ENCODE measurements at regions not wholly inside any gene's neighbourhood (a gene's known extent, or its start where the extent isn't known, plus 50 kb on each side); places are given as distances from the start of the nearest gene placed in this dataset.
A peak's percentile ranks its signal among the peaks of the same experiment; 100 is the strongest.

DNA sequence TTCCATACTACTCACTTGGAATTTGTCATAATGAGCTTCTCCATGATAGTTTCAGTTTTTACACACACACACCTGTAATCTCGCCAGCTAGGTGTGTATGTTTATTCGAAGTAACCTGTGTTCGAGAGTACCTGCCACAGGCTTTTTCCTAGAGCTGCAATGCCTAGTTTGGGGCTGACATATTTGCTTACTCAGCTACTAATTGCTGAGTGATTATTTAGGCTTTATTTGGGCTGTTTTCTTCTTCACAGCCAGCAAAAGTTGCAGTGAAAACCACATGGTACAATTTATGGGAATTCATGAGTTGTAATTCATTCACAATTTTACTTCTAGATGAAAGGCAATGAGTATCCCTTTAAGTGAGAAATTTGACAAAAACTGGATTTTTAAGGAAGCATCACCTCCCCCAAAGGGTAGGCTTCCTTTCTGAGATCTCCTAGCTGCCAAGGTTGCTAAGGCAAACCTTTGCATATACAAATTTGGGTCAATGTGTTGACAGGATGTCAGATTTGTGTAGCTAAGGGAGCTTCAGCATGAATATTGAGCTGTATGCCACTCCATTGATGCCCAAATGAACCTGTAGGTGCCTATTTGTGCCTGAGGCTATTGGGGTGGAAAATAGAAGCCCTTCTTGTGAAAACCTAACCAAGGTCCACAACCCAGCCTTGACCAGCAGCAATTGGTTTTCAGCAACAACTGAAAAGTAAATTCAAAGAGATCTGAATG, 108.7 kb upstream of the OTX2 start:
- no peak for DNase-seq

GRCh38 chr14:56905282-56905681, 95.0 kb upstream of the OTX2 start:
- DNase-seq = no peak

DNA sequence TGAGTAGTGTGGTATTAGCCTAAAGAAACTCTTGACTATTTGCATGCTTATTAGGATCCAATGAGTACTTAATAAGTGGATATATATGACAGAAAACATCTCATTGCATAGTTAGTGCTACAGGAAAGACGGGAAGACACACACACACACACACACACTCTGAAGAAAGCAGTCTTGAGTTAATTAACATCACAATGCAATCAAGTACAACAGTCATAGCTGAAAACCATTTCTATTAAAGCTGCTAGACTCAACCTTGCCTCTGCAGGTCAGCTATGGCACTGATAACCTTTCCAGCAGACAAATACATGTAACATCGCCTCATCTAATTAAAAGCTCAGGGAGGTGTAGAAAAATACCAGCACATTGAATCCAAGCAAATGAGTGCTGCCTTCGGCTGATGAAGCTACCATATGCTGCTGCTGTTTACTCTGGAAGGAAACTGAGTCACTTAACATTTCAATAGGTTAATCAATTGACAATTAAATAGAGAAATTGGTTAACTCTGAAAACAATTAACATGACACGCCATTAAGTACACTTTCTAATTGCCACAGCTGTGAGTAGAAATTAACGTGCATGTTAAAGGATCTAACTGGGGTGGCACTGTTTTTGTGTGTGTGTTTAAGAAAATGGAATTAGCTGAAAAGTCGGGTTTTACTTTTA, 93.2 kb upstream of the OTX2 start:
- DNase-seq = no peak

GRCh38 chr14:56902385-56902784, 92.1 kb upstream of the OTX2 start:
- no peak for DNase-seq

DNA sequence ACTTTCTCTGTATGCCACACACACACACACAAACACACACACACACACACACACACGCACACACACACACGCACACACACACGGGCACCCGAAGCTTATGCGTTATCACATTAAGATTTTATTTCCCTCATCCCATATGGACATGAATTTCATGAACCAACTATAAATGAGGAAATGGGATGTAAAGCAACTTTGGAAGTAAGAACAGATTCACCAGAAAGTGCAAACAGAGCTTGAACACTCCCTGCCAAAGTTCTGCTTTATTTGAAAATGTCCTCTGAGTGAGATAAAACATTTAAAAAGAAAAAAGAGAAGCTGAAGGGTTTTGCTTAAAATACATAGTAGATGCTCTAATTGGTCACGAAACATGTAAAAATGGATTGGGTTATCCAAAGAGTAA, 90.4 kb upstream of the OTX2 start:
- no peak for DNase-seq

DNA sequence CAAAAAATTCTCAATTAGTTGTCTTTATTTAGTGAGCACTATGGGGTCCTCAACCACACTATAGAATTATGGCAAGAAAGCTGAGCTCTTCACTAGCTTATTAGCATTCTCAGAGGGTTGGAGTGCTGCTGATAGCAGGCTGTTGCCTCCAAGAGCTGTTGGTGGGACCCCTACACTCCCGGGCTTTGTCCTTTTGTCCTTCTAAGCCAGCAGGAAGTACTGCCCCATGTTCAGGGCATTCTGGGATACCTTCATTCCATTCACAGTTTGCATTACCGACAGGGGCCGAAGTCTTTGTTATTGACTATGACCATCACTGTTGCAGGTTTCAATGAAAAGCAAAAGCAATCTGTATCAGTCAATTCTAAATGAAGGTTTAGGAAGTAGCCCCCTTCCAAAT, 89.5 kb upstream of the OTX2 start:
- no peak for DNase-seq

- no peak for DNase-seq
Observed at GRCh38 chr14:56896922-56897321, 86.6 kb upstream of the OTX2 start.

DNA sequence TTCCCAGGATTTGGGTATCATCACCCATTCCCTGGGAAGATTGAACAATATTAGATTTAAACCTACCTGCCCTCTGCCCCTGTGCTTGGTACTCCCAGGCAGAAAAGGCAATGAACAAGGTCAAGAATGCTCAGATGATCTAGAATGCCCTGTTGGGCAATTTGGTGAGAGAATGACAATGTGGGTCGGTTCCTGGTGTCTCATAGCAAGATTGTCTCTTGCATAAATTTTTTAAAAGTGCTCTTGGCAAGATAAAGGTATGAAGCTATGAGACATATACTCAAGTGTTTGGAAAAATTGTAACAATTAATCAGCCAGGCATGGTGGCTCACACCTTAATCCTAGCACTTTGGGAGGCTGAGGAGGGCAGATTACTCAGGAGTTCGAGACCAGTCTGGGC, 86.0 kb upstream of the OTX2 start:
- DNase-seq = no peak

- DNase-seq = no peak
Observed at GRCh38 chr14:56895154-56895553, 84.9 kb upstream of the OTX2 start.

- no peak for DNase-seq
Observed at GRCh38 chr14:56894591-56894991, 84.3 kb upstream of the OTX2 start.

DNA sequence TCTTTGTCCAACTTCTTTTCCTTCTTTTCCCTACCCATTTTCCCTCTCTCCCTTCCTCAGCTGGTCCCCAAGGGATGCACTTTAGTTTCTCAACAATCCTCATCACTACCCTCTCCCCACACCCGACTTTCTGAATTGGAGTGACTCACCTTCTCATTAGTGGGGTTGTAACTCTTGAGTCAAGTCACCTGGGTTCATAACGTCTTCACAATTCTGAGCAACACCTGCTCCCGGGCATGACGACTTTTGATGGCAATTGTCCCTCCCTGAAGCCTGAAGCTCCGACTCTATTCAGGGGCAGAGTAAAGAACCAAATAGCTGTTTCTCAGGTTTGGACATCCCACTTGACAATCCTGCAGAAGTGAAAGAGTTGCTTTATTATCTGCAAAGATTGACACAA, 82.7 kb upstream of the OTX2 start:
- no peak for DNase-seq

DNA sequence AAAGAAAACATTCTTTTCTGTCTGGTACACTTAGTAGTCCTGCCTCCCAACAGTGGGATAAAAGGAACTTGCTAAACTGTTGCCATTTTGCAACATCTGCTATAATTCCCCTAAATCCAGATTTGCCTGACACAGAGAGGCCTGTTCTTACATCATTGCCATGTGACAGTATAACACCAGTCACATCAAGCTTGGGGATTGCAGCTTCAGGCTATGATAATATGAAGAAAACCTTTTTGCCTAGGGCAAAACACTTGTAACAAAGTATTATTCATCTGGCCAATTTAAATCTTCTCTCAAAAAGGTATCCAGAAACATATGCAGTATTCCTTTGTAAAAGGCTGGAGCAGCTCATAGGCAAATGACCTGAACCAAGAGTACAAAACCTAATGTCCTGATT, 80.9 kb upstream of the OTX2 start:
- DNase-seq = no peak

GRCh38 chr14:56889705-56890104, 79.4 kb upstream of the OTX2 start:
- DNase-seq = no peak

DNA sequence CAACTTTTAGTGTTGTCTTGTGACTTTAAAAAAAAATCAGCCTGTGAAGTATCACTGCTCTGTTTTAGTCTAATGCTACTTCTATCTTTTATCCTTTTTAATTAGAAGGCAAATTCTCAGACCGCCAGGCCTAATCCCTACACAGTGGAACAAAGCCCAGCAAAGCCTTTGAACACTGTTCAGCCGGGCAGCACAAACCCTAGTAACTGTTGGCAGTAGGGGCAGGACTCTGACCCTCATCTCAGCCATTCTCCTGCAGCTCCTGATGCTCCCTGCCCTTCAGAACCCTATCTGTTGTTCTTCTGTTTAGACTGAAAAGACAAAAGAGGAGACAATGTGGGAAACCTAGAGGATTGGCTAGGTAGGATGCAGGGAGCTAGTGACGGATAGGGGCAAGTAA, 78.0 kb upstream of the OTX2 start:
- DNase-seq = no peak

- peak; percentile 2 to 8 for DNase-seq
Observed at GRCh38 chr14:56887216-56887615, 76.9 kb upstream of the OTX2 start.

GRCh38 chr14:56886471-56887062, 76.3 kb upstream of the OTX2 start:
- DNase-seq = no peak

DNA sequence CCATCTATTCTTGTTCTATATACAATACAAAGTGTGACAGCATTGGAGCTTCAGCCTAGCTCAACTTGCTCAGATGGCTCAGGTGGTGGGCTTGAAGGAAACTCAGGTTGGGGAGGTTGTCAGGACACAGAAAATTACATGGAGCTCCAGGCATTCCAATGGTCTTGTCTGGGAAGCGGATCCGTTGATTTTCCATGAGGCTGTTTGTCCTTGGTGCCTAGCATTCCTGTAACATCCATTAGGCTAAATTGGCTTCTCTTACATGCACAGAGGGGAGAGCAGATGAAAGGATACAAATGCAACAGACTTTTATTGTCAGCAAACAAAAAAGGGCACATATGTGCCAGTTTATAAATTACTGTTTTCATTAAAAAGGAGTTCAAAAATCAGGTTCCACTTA, 75.5 kb upstream of the OTX2 start:
- no peak for DNase-seq

GRCh38 chr14:56884617-56885016, 74.3 kb upstream of the OTX2 start:
- DNase-seq = no peak

- DNase-seq = no peak
Observed at GRCh38 chr14:56881181-56881580, 70.9 kb upstream of the OTX2 start.

DNA sequence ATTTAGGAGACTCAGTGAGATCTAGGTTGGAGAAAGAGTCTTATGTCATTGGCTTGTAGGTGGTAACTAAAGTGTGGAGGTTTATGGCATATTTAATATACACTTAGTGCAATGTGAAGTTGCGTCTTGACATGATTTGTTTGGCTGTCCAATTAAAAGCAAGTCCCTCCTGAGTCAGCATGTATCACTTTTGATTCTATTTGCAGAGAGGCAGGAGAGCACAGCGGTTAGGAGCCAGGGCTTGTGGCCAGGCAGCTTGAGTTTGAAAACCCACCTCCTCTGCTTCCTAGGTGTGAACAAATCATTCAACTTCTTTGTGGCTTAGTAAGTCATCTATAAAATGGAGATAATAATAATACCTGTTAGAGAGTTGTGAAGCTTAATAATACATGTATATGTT, 68.5 kb upstream of the OTX2 start:
- DNase-seq = no peak

GRCh38 chr14:56875104-56875675, 64.9 kb upstream of the OTX2 start:
- no peak for DNase-seq

DNA sequence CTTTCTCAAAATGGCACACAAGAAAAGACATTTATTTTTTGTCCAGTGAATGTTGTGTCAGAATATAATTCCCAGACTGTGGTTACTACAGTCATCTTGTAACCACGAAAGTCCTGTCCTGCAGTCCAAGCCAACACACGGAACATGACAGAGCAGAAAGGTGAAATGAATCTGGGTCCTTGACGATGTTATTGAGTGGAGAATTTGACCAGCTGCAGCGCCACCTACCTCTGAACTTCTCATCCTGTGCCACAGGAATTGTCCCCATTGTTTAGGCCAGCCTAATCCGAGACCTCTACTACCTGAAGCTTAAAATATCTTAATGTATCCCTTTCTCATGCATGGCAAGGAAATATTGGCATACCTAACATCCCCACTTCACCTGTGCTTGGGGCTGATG, 64.1 kb upstream of the OTX2 start:
- DNase-seq = no peak

GRCh38 chr14:56870336-56870735, 60.1 kb upstream of the OTX2 start:
- DNase-seq = no peak

All from right lung (tissue), 2 donors.